HCT116 (cell line): ENCODE measurements at regions not wholly inside any gene's neighbourhood (a gene's known extent, or its start where the extent isn't known, plus 50 kb on each side); places are given as distances from the start of the nearest gene placed in this dataset.

Source experiments
- ATAC-seq: fragments of 200-7000 bp; cut with Tn5 transposase; 2 replicates; pipeline ENCODE4 v1.9.1; 2020; ENCODE audit warnings: mild to moderate bottlenecking, moderate library complexity
- BruUV-seq: library from RNA; stranded (reverse); fragments of 400-500 nt; replicated peaks from 2 replicates; lab custom pipeline; 2021; lab: Mats Ljungman, UMichigan
- CTCF ChIA-PET: fragments of 300-600 bp; sonication (Branson Sonifier 250); formaldehyde crosslinking; loops from one replicate; lab custom pipeline; 2021; ENCODE audit warnings: antibody characterized with exemption; lab: Charles Lee
- POLR2A ChIA-PET: fragments of 300-600, 350-600 bp; sonication (Branson Sonifier 250); formaldehyde crosslinking; loops from one replicate; lab custom pipeline; 2021; ENCODE audit warnings: antibody characterized with exemption; lab: Charles Lee
- RAD21 ChIA-PET, 2 experiments: fragments of 300-600 bp; sonication (Branson Sonifier 250); formaldehyde crosslinking; loops; one replicate each; lab custom pipeline; 2023; ENCODE audit warnings: low total read pairs in 2 of 2; ENCODE audit not compliant: uncharacterized antibody in 2 of 2, unreplicated experiment in 2 of 2, low non-redundant PET in 1 of 2; lab: Charles Lee
- DNase-seq: peaks from one replicate; pipeline ENCODE4 v3.0.0-alpha.2; 2010; ENCODE audit warnings: low read depth, low spot score
- H2AFZ ChIP-seq: fragments of 200-600 bp; shearing (Covaris generic), sonication (generic); 2 replicates; pipeline ENCODE4 v1.6.1; 2017; ENCODE audit warnings: low read depth, mixed run types, mixed read lengths, antibody characterized with exemption, low read length; ENCODE audit not compliant: poor library complexity, severe bottlenecking
- H3K27ac ChIP-seq: 2 replicates; pipeline ENCODE4 v1.5.1; 2012; ENCODE audit warnings: low read depth, low read length
- H3K27me3 ChIP-seq: fragments of 200-600 bp; sonication (generic); 2 replicates; pipeline ENCODE4 v1.6.1; 2016; ENCODE audit warnings: mixed run types, low read length, mixed read lengths; ENCODE audit not compliant: insufficient read depth
- H3K36me3 ChIP-seq, 2 experiments: fragments of 200-500 bp in 1 of 2; fragments of 200-600 bp in 1 of 2; sonication (Bioruptor generic) in 1 of 2; sonication (generic) in 1 of 2; 2 replicates each; pipeline versions ENCODE4 v1.5.1 to v1.6.1; 2014 to 2016; ENCODE audit warnings: low read length in 2 of 2, inconsistent platforms in 1 of 2, mixed read lengths in 1 of 2, mixed run types in 1 of 2; ENCODE audit not compliant: insufficient read depth in 2 of 2, control insufficient read depth in 1 of 2
- H3K4me1 ChIP-seq, 2 experiments: fragments of 200-600 bp in 1 of 2; sonication (generic) in 1 of 2; 2 replicates each; pipeline versions ENCODE4 v1.5.1 to v1.6.1; 2012 to 2017; ENCODE audit warnings: low read length in 2 of 2, inconsistent platforms in 1 of 2, mild to moderate bottlenecking in 1 of 2, mixed read lengths in 1 of 2, mixed run types in 1 of 2, moderate library complexity in 1 of 2; ENCODE audit not compliant: insufficient read depth in 2 of 2, control insufficient read depth in 1 of 2
- H3K4me2 ChIP-seq: fragments of 200-600 bp; sonication (generic); 2 replicates; pipeline ENCODE4 v1.6.1; 2017; ENCODE audit warnings: mixed run types, low read length, mixed read lengths
- H3K4me3 ChIP-seq, 2 experiments: fragments of 200-600 bp in 1 of 2; sonication (generic) in 1 of 2; replicated peaks in 1 of 2; 2 replicates each; pipeline ENCODE4 v1.5.1; 2011 to 2016; ENCODE audit warnings: low read length in 2 of 2, control low read depth in 1 of 2, low read depth in 1 of 2, mild to moderate bottlenecking in 1 of 2, mixed read lengths in 1 of 2, mixed run types in 1 of 2
- H3K79me2 ChIP-seq: fragments of 200-600 bp; sonication (generic); 2 replicates; pipeline ENCODE4 v1.6.1; 2017; ENCODE audit warnings: mild to moderate bottlenecking, mixed run types, low read length, moderate library complexity, mixed read lengths; ENCODE audit not compliant: insufficient read depth
- H3K9ac ChIP-seq: fragments of 200-600 bp; sonication (generic); 2 replicates; pipeline ENCODE4 v1.6.1; 2016; ENCODE audit warnings: low read length, mixed read lengths
- H3K9me2 ChIP-seq: fragments of 200-600 bp; sonication (generic), shearing (Covaris generic); 2 replicates; pipeline ENCODE4 v1.6.1; 2017; ENCODE audit warnings: mixed run types, mild to moderate bottlenecking, moderate library complexity; ENCODE audit not compliant: insufficient read depth
- H3K9me3 ChIP-seq, 2 experiments: fragments of 200-500 bp in 1 of 2; fragments of 200-600 bp in 1 of 2; sonication (Bioruptor generic) in 1 of 2; sonication (generic) in 1 of 2; 2 replicates each; pipeline ENCODE4 v1.6.1; 2014 to 2017; ENCODE audit warnings: low read length in 2 of 2, mixed read lengths in 2 of 2, inconsistent platforms in 1 of 2, low read depth in 1 of 2, mild to moderate bottlenecking in 1 of 2, mixed run types in 1 of 2, moderate library complexity in 1 of 2; ENCODE audit not compliant: control insufficient read depth in 1 of 2, insufficient read depth in 1 of 2
- H4K20me1 ChIP-seq: fragments of 200-600 bp; sonication (generic), shearing (Covaris generic); 2 replicates; pipeline ENCODE4 v1.6.1; 2017; ENCODE audit warnings: mixed run types, mild to moderate bottlenecking, moderate library complexity; ENCODE audit not compliant: insufficient read depth
- CBX3 ChIP-seq: IDR thresholded peaks from 2 replicates; pipeline ENCODE4 v1.6.1; 2012; ENCODE audit warnings: low read depth
- EZH2phosphoT487 ChIP-seq: fragments of 200-600 bp; IDR thresholded peaks from 2 replicates; pipeline ENCODE4 v1.6.1; 2018; ENCODE audit warnings: antibody characterized with exemption, borderline replicate concordance
- FOSL1 ChIP-seq: IDR thresholded peaks from 2 replicates; pipeline ENCODE4 v1.6.1; 2012; ENCODE audit warnings: low read depth
- POLR2AphosphoS5 ChIP-seq: IDR thresholded peaks from 2 replicates; pipeline ENCODE4 v1.6.1; 2011; ENCODE audit warnings: mild to moderate bottlenecking, low read depth, low read length, moderate library complexity
- RAD21 ChIP-seq: IDR thresholded peaks from 2 replicates; pipeline ENCODE4 v1.6.1; 2012; ENCODE audit warnings: low read depth, mild to moderate bottlenecking
- SIN3A ChIP-seq: IDR thresholded peaks from 2 replicates; pipeline ENCODE4 v1.6.1; 2012; ENCODE audit warnings: low read depth
- SP1 ChIP-seq: IDR thresholded peaks from 2 replicates; pipeline ENCODE4 v1.6.1; 2012; ENCODE audit warnings: low read depth
- ZFX ChIP-seq: fragments of 450-650 bp; IDR thresholded peaks from 2 replicates; pipeline ENCODE4 v1.6.1; 2017
- ZNF274 ChIP-seq: fragments of 200-500 bp; sonication (Bioruptor generic); IDR thresholded peaks from 2 replicates; pipeline ENCODE4 v1.6.1; 2014; ENCODE audit warnings: mild to moderate bottlenecking, low read depth, low read length, inconsistent platforms
- intact Hi-C: fragments of 100-400 bp; cut with micrococcal nuclease; formaldehyde crosslinking; loops from 2 replicates; pipeline ENCODE4 v1.10.0; 2022
- TF ChIP-seq, protein P1 (sequence below): IDR thresholded peaks from 2 replicates; pipeline ENCODE4 v1.6.1; 2011; ENCODE audit warnings: mild to moderate bottlenecking, low read length, moderate library complexity; ENCODE audit not compliant: insufficient replicate concordance; ENCODE audit errors: extremely low read depth
- TF ChIP-seq, protein P2 (sequence below), 3 experiments: fragments of 200-600 bp in 1 of 3; sonication (generic) in 1 of 3; IDR thresholded peaks in 2 of 3; conservative IDR thresholded peaks in 1 of 3; 2 replicates each; pipeline ENCODE4 v1.5.1; 2012 to 2017; ENCODE audit warnings: low read depth in 2 of 3, low read length in 2 of 3, antibody characterized with exemption in 1 of 3, borderline replicate concordance in 1 of 3, control low read depth in 1 of 3, mild to moderate bottlenecking in 1 of 3, mixed read lengths in 1 of 3, mixed run types in 1 of 3, moderate library complexity in 1 of 3; ENCODE audit not compliant: insufficient read depth in 1 of 3
- TF ChIP-seq, protein P3 (sequence below): IDR thresholded peaks from 2 replicates; pipeline ENCODE4 v1.6.1; 2012
- TF ChIP-seq, protein P4 (sequence below): IDR thresholded peaks from 2 replicates; pipeline ENCODE4 v1.6.1; 2012; ENCODE audit warnings: low read depth

- TF ChIP-seq, protein P1, sequence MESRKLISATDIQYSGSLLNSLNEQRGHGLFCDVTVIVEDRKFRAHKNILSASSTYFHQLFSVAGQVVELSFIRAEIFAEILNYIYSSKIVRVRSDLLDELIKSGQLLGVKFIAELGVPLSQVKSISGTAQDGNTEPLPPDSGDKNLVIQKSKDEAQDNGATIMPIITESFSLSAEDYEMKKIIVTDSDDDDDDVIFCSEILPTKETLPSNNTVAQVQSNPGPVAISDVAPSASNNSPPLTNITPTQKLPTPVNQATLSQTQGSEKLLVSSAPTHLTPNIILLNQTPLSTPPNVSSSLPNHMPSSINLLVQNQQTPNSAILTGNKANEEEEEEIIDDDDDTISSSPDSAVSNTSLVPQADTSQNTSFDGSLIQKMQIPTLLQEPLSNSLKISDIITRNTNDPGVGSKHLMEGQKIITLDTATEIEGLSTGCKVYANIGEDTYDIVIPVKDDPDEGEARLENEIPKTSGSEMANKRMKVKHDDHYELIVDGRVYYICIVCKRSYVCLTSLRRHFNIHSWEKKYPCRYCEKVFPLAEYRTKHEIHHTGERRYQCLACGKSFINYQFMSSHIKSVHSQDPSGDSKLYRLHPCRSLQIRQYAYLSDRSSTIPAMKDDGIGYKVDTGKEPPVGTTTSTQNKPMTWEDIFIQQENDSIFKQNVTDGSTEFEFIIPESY, result no peak
- TF ChIP-seq POLR2AphosphoS5, result no peak
- no peak overlapping the region for H3K27ac ChIP-seq
- H3K36me3 ChIP-seq, result no peaks in the 10 kb centered on the region
- no peak for DNase-seq
- no peak for ATAC-seq
- ChIA-PET RAD21 (no interaction called here), CTCF (no interaction called here), POLR2A (no interaction called here)
- no peaks in the 10 kb centered on the region for H3K9me3 ChIP-seq
- H2AFZ ChIP-seq, result no peak overlapping the region
- no peaks in the 10 kb centered on the region for H3K27me3 ChIP-seq
- no peak overlapping the region for H3K4me3 ChIP-seq
- no peak overlapping the region for H3K9ac ChIP-seq
- no TSS peak for BruUV-seq
- no peaks in the 10 kb centered on the region for H3K4me1 ChIP-seq
- no peaks in the 10 kb centered on the region; the same call in 1 of the 2 replicates for H4K20me1 ChIP-seq
- no peak overlapping the region for H3K4me2 ChIP-seq
- H3K9me2 ChIP-seq, result no peaks in the 10 kb centered on the region
- intact Hi-C loops, result no loop called here
- H3K79me2 ChIP-seq, result no peaks in the 10 kb centered on the region
Measured at GRCh38 chr10:84890706-84891105, 562.3 kb downstream of the CCSER2 start.

GRCh38 chr10:84891631-84892030, 563.2 kb downstream of the CCSER2 start:
- Histone ChIP-seq H3K36me3 (no peaks in the 10 kb centered on the region), H3K4me3 (no peak overlapping the region), H3K27ac (no peak overlapping the region), H2AFZ (no peak overlapping the region), H3K79me2 (no peaks in the 10 kb centered on the region), H3K4me1 (no peaks in the 10 kb centered on the region)
- DNase-seq (no peak), ATAC-seq (no peak)
- CTCF ChIA-PET, result no interaction called here
- RAD21 ChIA-PET, result no interaction called here
- TF ChIP-seq SIN3A, result no peak
- TF ChIP-seq POLR2AphosphoS5, result no peak
- TF ChIP-seq ZFX, result no peak
- TF ChIP-seq, protein P2, sequence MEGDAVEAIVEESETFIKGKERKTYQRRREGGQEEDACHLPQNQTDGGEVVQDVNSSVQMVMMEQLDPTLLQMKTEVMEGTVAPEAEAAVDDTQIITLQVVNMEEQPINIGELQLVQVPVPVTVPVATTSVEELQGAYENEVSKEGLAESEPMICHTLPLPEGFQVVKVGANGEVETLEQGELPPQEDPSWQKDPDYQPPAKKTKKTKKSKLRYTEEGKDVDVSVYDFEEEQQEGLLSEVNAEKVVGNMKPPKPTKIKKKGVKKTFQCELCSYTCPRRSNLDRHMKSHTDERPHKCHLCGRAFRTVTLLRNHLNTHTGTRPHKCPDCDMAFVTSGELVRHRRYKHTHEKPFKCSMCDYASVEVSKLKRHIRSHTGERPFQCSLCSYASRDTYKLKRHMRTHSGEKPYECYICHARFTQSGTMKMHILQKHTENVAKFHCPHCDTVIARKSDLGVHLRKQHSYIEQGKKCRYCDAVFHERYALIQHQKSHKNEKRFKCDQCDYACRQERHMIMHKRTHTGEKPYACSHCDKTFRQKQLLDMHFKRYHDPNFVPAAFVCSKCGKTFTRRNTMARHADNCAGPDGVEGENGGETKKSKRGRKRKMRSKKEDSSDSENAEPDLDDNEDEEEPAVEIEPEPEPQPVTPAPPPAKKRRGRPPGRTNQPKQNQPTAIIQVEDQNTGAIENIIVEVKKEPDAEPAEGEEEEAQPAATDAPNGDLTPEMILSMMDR (IDR thresholded peaks at IDR 0.05 in 2 of 3, conservative IDR thresholded peaks at IDR 0.05 in 1 of 3; ENCODE audit: borderline replicate concordance in 1 of 3, insufficient read depth in 1 of 3, low read depth in 2 of 3, low read length in 2 of 3), result no peak
- no peak for TF ChIP-seq ZNF274
- TF ChIP-seq FOSL1, result no peak
- no peak for TF ChIP-seq RAD21
- TF ChIP-seq SP1, result no peak
- TF ChIP-seq CBX3, result no peak
- no peak for TF ChIP-seq EZH2phosphoT487
- TF ChIP-seq, protein P3, sequence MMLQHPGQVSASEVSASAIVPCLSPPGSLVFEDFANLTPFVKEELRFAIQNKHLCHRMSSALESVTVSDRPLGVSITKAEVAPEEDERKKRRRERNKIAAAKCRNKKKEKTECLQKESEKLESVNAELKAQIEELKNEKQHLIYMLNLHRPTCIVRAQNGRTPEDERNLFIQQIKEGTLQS, result no peak
- TF ChIP-seq, protein P4, sequence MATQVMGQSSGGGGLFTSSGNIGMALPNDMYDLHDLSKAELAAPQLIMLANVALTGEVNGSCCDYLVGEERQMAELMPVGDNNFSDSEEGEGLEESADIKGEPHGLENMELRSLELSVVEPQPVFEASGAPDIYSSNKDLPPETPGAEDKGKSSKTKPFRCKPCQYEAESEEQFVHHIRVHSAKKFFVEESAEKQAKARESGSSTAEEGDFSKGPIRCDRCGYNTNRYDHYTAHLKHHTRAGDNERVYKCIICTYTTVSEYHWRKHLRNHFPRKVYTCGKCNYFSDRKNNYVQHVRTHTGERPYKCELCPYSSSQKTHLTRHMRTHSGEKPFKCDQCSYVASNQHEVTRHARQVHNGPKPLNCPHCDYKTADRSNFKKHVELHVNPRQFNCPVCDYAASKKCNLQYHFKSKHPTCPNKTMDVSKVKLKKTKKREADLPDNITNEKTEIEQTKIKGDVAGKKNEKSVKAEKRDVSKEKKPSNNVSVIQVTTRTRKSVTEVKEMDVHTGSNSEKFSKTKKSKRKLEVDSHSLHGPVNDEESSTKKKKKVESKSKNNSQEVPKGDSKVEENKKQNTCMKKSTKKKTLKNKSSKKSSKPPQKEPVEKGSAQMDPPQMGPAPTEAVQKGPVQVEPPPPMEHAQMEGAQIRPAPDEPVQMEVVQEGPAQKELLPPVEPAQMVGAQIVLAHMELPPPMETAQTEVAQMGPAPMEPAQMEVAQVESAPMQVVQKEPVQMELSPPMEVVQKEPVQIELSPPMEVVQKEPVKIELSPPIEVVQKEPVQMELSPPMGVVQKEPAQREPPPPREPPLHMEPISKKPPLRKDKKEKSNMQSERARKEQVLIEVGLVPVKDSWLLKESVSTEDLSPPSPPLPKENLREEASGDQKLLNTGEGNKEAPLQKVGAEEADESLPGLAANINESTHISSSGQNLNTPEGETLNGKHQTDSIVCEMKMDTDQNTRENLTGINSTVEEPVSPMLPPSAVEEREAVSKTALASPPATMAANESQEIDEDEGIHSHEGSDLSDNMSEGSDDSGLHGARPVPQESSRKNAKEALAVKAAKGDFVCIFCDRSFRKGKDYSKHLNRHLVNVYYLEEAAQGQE, result no peak
- TF ChIP-seq, all 23 proteins: peak for 0
- no peaks in the 10 kb centered on the region for H3K27me3 ChIP-seq
- POLR2A ChIA-PET, result no interaction called here
- H3K9me3 ChIP-seq, result no peaks in the 10 kb centered on the region
- H3K4me2 ChIP-seq, result no peak overlapping the region
- no peak overlapping the region for H3K9ac ChIP-seq
- H3K9me2 ChIP-seq, result no peaks in the 10 kb centered on the region
- H4K20me1 ChIP-seq, result no peaks in the 10 kb centered on the region; the same call in 1 of the 2 replicates
- no TSS peak for BruUV-seq
- intact Hi-C loops, result no loop called here
